ENCODE measurements at regions not wholly inside any gene's neighbourhood (a gene's known extent, or its start where the extent isn't known, plus 50 kb on each side); places are given as distances from the start of the nearest gene placed in this dataset.

DNA sequence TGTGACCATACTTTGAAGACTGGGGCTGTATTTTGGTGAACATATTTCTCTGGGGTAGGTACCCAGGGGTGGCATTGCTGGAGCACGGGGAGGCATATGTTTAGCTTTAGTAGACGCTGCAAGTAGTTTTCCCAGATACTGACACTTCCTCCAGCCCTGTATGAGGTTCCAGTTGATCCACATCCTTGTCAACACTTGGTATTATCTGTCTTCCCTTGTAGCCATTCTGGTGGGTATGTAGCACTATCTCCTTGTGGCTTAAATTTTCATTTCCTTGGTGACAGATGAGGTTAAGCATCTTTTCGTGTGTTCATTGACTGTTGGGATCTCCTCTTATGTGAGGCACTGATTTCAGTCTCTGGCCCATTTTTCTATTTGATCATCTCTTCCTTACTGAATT, 179.1 kb downstream of the PHETA1 start:
- TF ChIP-seq EZH2 (optimal IDR thresholded peaks at IDR 0.05; ENCODE audit: low read depth, low read length) = no peak
- TF ChIP-seq, protein P1, sequence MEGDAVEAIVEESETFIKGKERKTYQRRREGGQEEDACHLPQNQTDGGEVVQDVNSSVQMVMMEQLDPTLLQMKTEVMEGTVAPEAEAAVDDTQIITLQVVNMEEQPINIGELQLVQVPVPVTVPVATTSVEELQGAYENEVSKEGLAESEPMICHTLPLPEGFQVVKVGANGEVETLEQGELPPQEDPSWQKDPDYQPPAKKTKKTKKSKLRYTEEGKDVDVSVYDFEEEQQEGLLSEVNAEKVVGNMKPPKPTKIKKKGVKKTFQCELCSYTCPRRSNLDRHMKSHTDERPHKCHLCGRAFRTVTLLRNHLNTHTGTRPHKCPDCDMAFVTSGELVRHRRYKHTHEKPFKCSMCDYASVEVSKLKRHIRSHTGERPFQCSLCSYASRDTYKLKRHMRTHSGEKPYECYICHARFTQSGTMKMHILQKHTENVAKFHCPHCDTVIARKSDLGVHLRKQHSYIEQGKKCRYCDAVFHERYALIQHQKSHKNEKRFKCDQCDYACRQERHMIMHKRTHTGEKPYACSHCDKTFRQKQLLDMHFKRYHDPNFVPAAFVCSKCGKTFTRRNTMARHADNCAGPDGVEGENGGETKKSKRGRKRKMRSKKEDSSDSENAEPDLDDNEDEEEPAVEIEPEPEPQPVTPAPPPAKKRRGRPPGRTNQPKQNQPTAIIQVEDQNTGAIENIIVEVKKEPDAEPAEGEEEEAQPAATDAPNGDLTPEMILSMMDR (IDR thresholded peaks at IDR 0.05; ENCODE audit: low read length) = no peak
- TF ChIP-seq EZH2phosphoT487 (IDR thresholded peaks at IDR 0.05; ENCODE audit: low read length) = no peak

Measured in MM.1S (cell line).